ENCODE measurements at regions not wholly inside any gene's neighbourhood (a gene's known extent, or its start where the extent isn't known, plus 50 kb on each side); places are given as distances from the start of the nearest gene placed in this dataset.

DNA sequence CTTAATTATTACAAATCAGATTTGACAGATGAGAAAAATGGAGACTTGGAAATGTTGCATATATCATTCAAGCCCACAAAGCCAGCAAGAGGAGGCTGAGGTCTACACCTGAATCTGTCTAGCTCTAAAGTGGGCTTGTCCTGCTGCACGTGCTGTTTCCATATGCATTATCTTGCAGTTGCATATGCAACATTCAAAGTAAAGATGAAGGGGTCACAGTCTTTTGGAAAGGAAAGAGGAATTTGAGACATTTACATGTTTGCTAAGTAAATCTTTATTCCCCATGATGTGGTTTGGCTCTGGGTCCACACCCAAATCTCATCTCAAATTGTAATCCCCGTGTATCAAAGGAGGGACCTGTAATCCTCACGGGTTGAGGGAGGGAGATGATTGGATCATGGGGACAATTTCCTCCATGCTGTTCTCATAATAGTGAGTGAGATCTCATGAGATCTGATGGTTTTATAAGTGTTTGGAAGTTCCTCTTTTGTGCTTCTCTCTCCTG is 98.3 kb downstream of the BACH1 start:
- Mint-ChIP-seq H3K27me3 (no peaks in the 10 kb centered on the region), H3K36me3 (peaks cover 34% of the 10 kb centered on the region), H3K9me3 (peaks cover 9% of the 10 kb centered on the region), H3K4me3 (no peak overlapping the region), H3K4me1 (no peaks in the 10 kb centered on the region), H3K27ac (no peak overlapping the region)
- no peak for DNase-seq

DNA sequence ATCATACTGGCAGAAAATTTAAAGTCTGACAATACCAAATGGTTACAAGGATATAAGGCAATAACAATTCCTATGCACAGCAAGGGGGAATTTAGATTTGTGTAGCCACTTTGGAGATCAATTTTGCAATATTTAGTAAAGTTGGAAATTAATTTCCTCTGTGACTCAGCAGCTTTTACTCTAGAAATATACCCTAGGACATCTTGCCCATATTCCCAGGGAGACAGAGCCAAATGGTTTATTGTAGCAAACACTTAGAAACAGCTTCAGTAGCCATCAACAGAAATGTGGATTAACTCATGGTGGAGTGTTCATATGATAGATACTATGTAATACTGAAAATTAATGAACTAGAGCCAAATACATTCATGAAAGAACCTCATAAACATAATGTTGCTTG is 104.6 kb downstream of the BACH1 start:
- H3K9me3 Mint-ChIP-seq, result peaks cover 9% of the 10 kb centered on the region
- H3K4me1 Mint-ChIP-seq, result no peaks in the 10 kb centered on the region
- H3K27ac Mint-ChIP-seq, result no peak overlapping the region
- no peaks in the 10 kb centered on the region for H3K27me3 Mint-ChIP-seq
- no peak for DNase-seq
- H3K4me3 Mint-ChIP-seq, result no peak overlapping the region
- peaks cover 37% of the 10 kb centered on the region for H3K36me3 Mint-ChIP-seq

DNA sequence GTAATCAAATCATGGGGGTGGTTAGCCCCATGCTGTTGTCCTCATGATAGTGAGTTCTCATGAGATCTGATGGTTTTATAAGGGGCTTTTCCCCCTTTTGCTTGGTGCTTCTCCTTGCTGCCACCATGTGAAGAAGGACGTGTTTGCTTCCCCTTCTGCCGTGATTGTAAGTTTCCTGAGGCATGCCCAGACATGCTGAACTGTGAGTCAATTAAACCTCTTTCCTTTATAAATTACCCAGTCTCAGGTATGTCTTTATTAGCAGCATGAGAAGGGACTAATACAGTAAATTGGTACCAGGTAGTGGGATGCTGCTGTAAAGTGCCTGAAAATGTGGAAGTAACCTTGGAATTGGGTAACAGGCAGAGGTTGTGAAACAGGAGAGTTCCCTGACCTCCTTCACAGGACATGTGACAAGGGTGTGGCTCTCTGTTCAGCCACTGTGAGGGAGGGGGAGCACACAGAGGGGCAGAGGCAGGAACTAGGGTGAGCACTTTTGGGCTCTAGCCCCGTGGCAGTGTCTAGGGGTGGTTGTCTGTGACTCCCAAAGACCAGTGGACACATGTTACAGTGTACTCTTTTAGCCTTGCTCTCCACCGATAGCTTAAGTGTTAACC is 105.3 kb downstream of the BACH1 start:
- H3K27me3 Mint-ChIP-seq, result no peaks in the 10 kb centered on the region
- no peak overlapping the region for H3K27ac Mint-ChIP-seq
- DNase-seq, result no peak
- H3K4me1 Mint-ChIP-seq, result no peaks in the 10 kb centered on the region
- H3K4me3 Mint-ChIP-seq, result no peak overlapping the region
- H3K36me3 Mint-ChIP-seq, result peaks cover 30% of the 10 kb centered on the region
- H3K9me3 Mint-ChIP-seq, result peaks cover 9% of the 10 kb centered on the region

DNA sequence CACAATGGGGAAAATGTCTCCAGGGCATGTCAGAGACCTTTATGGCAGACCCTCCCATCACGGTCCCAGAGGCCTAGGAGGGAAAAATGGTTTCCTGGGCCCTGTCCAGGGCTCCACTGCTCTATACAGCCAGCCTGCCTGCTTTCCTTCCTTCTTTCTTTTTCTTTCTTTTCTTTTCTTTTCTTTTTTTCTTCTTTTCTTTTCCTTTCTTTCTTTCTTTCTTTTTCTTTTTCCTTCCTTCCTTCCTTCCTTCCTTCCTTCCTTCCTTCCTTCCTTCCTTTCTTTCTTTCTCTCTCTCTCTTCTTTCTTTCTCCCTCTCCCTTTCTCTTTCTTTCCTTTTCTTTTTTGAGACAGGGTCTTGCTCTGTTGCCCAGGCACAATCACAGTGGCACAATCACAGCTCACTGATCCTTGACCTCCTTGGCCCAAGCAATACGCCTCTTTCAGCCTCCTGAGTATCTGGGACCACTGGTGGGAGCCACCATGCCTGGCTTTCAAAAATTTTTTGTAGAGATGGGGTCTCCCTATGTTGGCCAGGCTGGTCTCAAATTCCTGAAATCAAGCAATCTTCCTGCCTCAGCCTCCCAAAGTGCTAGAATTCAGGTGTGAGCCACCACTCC is 106.9 kb downstream of the BACH1 start:
- Mint-ChIP-seq H3K9me3 (peaks cover 2% of the 10 kb centered on the region), H3K4me3 (no peak overlapping the region), H3K27me3 (no peaks in the 10 kb centered on the region), H3K27ac (no peak overlapping the region), H3K4me1 (no peaks in the 10 kb centered on the region), H3K36me3 (peaks cover 15% of the 10 kb centered on the region)
- no peak for DNase-seq

DNA sequence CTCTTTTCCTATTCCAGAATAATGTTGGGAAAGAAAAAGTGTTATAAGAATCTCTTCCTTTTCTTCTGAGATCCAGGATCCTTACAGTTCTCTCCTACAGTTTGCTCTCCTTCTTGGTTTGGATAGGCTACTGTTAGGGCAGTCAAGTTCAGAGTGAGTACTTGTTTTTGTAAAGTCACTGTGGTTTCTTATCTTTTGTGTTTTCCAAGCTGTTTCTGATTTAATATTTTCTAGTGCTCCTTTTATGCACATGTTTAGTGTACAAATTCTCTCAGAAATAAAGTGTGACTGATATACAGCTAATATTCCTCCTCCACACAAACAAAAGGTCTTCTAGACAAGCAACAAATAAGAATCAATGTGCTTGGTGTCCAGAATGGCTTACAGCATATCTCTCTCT is 107.7 kb downstream of the BACH1 start:
- H3K36me3 Mint-ChIP-seq, result peaks cover 13% of the 10 kb centered on the region
- H3K27me3 Mint-ChIP-seq, result no peaks in the 10 kb centered on the region
- no peak for DNase-seq
- H3K4me1 Mint-ChIP-seq, result no peaks in the 10 kb centered on the region
- H3K4me3 Mint-ChIP-seq, result no peak overlapping the region
- no peak overlapping the region for H3K27ac Mint-ChIP-seq
- peaks cover 2% of the 10 kb centered on the region for H3K9me3 Mint-ChIP-seq

DNA sequence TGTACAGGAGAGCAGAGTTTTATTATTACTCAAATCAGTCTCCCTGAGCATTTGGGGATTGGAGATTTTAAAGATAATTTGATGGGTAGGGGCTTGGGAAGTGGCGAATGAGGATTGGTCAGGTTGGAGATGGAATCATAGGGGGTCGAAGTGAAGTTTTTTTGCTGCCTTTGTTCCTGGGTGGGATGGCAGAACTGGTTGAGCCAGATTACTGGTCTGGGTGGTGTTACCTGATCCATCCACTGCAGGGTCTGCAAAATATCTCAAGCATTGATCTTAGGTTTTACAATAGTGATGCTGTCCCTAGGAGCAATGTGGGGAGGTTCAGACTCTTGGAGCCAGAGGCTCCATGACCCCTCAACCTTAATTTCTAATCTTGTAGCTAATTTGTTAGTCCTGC is 108.8 kb downstream of the BACH1 start:
- H3K27me3 Mint-ChIP-seq, result no peaks in the 10 kb centered on the region
- no peak overlapping the region for H3K27ac Mint-ChIP-seq
- peaks cover 2% of the 10 kb centered on the region for H3K9me3 Mint-ChIP-seq
- DNase-seq, result no peak
- H3K4me3 Mint-ChIP-seq, result no peak overlapping the region
- H3K36me3 Mint-ChIP-seq, result peaks cover 11% of the 10 kb centered on the region
- no peaks in the 10 kb centered on the region for H3K4me1 Mint-ChIP-seq

DNA sequence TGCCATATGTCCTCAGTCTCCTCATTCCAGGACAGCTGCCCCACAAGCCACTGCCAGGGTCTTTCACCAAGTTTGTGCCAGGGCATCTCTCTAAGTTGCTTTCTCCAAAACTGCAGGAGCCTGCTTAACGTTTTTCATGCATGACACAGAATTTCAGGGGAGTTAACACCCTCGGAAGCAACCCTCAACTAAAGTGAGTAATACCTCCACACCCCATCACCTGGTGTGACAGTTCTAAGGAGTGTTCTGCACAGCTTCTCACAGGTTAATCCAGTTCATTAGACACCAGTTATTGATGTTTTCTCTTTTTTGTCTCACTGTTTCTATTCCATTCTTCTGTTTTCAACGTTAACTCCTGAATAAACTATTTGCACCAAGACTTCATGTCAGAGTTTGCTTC is 115.0 kb downstream of the BACH1 start:
- Mint-ChIP-seq H3K27me3 (no peaks in the 10 kb centered on the region), H3K9me3 (no peaks in the 10 kb centered on the region), H3K36me3 (peaks cover 18% of the 10 kb centered on the region), H3K4me1 (peaks cover 2% of the 10 kb centered on the region), H3K27ac (no peak overlapping the region), H3K4me3 (no peak overlapping the region)
- DNase-seq, result no peak

DNA sequence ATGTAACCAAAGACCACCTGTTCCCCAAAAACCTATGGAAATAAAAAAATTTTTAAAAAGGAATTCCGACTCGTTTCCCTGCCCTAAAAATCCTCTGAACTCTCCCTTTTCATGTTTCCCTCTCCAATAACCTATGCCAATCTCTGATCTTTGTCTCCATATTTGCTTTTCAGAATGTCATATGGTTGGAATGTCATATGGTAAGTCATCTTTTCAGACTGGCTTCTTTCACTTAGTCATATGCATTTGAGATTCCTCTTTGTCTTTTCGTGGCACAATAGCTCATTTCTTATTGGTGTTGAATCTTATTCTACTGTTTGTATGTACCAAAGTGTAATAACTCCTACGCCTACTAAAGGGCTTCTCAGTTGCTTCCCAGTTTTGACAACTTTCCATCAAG is 117.5 kb downstream of the BACH1 start:
- Mint-ChIP-seq H3K36me3 (peaks cover 18% of the 10 kb centered on the region), H3K27me3 (no peaks in the 10 kb centered on the region), H3K9me3 (no peaks in the 10 kb centered on the region), H3K27ac (no peak overlapping the region), H3K4me1 (peaks cover 8% of the 10 kb centered on the region), H3K4me3 (no peak overlapping the region)
- DNase-seq, result no peak

DNA sequence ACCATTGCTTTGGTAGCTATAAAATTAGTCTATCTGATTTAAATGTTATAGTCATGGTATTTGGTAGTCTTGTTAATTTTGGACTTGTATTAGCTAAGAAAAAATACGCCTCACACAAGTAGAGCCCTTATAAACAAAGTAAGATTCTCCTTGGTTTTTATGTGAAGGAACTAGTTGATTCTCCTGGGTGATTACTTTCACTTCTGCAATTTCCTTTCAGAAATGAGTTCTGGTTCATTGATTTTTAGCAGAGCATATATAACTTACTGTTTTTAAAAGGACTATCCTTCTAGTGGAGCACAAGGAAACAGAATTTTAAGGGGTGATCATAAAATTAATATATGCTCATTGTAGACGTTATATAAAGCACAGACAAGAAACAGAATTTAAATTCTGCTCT is 120.1 kb downstream of the BACH1 start:
- H3K27ac Mint-ChIP-seq, result no peak overlapping the region
- peaks cover 11% of the 10 kb centered on the region for H3K4me1 Mint-ChIP-seq
- no peaks in the 10 kb centered on the region for H3K9me3 Mint-ChIP-seq
- H3K27me3 Mint-ChIP-seq, result no peaks in the 10 kb centered on the region
- no peak overlapping the region for H3K4me3 Mint-ChIP-seq
- peaks cover 17% of the 10 kb centered on the region for H3K36me3 Mint-ChIP-seq
- no peak for DNase-seq

DNA sequence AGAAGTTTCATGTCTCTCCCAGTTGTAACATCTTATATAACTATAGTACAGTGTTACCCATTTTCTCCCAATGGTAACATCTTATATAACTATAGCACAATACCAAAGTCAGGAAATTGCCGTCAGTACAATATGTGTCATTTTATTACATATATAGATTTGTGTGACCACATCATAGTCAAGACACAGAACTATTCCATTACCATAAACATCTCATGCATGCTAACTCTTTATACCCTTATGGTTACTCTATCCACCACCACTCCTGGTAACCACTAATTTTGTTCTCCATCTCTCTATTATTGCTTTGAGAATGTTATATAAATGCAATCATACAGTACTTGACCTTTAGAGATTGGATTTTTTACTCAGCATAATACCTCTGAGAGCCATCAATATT is 120.7 kb downstream of the BACH1 start:
- no peaks in the 10 kb centered on the region for H3K27me3 Mint-ChIP-seq
- H3K9me3 Mint-ChIP-seq, result no peaks in the 10 kb centered on the region
- peaks cover 14% of the 10 kb centered on the region for H3K36me3 Mint-ChIP-seq
- DNase-seq, result no peak
- no peak overlapping the region for H3K4me3 Mint-ChIP-seq
- peak overlapping the region; percentile 14 for H3K27ac Mint-ChIP-seq
- H3K4me1 Mint-ChIP-seq, result peaks cover 11% of the 10 kb centered on the region

DNA sequence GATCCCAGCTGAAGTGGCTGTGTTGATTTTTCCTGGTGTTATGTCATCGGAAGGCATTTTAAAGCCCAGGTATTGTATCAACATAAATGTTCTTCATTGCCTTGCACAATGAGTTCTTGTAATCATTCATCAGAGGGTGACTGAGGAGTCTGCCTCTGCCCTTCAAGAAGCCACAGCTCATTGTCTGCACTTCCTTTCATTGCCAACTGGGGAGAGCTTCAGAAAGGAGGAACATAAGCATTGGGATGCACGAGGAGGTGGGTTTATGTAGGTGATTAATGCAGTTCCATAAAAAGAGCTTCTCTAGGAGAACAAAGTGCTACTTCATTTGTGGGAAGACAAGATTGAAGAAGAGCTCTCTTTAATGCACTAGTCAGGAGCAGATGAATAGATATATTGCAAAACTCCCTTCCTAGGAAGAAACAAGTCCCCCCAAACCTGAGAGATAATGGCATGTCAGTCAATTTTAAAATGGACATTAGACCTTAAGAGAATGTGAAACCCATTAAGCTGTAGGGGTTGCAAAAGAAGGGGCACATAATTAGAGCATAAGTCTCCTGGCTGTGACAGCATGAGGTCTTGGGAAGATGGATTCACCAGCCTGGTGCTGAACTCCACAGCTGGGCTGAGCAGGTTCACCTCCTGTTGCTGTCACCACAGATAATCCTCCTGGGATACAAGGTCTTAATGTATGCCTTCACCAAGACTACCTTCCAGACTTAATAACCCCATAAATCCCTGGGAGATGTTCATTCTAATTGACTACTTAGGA is 124.6 kb downstream of the BACH1 start:
- Mint-ChIP-seq H3K9me3 (no peaks in the 10 kb centered on the region), H3K36me3 (peaks cover 5% of the 10 kb centered on the region), H3K4me3 (no peak overlapping the region), H3K27ac (no peak overlapping the region), H3K27me3 (no peaks in the 10 kb centered on the region), H3K4me1 (peaks cover 10% of the 10 kb centered on the region)
- no peak for DNase-seq

DNA sequence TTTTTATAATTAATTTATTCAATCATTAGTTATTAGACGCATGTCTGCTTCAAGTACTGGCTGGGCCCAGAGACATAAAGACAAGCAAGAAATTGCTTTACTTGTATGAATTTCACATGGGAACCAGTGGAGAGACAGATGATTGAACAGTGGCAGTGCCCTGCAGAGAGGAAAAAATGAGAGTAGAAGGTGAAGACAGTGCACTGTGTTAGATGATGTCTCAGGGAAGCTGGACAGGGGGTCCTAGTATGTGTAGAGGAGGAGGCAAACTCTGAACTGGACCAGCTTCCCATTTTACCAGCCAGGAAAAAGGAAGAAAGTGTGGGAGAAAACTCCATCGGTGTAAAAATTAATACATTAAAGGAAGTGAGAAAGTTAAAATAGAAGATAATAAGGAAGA is 126.0 kb downstream of the BACH1 start:
- Mint-ChIP-seq H3K27ac (no peak overlapping the region), H3K4me3 (no peak overlapping the region), H3K36me3 (peaks cover 5% of the 10 kb centered on the region), H3K27me3 (no peaks in the 10 kb centered on the region), H3K9me3 (no peaks in the 10 kb centered on the region), H3K4me1 (peaks cover 2% of the 10 kb centered on the region)
- no peak for DNase-seq

DNA sequence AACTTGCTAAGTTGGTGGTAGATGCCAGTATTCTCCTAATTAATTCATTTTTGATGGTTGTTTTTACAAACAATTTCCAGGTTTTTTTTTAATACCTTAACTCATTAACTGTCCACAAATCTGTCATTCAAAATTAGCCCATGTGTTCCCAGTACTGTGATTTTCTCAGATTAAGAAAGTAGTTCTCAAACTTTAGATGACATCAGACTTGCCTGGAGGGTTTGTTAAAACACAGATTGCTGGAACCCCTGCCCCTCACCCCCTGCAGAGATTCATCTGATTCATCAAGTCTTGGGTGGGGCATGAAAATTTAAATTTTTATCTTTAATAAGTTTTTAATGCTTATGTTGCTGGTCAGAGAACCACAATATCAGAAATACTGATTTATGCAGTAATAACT is 130.5 kb downstream of the BACH1 start:
- H3K4me1 Mint-ChIP-seq, result peaks cover 5% of the 10 kb centered on the region
- no peak overlapping the region for H3K27ac Mint-ChIP-seq
- no peak for DNase-seq
- H3K27me3 Mint-ChIP-seq, result no peaks in the 10 kb centered on the region
- H3K9me3 Mint-ChIP-seq, result no peaks in the 10 kb centered on the region
- peaks cover 2% of the 10 kb centered on the region for H3K36me3 Mint-ChIP-seq
- H3K4me3 Mint-ChIP-seq, result no peak overlapping the region

DNA sequence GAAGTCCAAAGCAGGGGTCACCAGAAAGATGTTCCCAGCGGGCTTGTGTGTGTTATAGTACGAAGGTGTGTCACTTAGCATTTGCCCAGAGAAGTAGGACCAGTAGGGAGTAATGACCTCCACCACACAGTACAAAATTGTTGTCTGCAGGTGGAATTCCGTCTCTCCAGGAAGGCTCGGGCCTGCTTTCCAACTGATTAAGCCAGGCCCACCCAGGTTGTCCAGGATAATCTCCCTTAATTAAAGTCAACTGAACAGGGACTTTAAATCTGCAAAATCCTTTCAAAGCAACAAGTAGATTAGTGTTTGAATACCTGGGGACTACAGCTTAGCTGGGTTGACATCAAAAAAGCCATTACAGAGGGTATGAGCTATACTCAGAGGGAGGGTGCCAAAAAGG is 131.3 kb downstream of the BACH1 start:
- no peaks in the 10 kb centered on the region for H3K9me3 Mint-ChIP-seq
- H3K4me1 Mint-ChIP-seq, result peaks cover 11% of the 10 kb centered on the region
- H3K4me3 Mint-ChIP-seq, result no peak overlapping the region
- DNase-seq, result no peak
- H3K27ac Mint-ChIP-seq, result no peak overlapping the region
- no peaks in the 10 kb centered on the region for H3K27me3 Mint-ChIP-seq
- peaks cover 7% of the 10 kb centered on the region for H3K36me3 Mint-ChIP-seq

DNA sequence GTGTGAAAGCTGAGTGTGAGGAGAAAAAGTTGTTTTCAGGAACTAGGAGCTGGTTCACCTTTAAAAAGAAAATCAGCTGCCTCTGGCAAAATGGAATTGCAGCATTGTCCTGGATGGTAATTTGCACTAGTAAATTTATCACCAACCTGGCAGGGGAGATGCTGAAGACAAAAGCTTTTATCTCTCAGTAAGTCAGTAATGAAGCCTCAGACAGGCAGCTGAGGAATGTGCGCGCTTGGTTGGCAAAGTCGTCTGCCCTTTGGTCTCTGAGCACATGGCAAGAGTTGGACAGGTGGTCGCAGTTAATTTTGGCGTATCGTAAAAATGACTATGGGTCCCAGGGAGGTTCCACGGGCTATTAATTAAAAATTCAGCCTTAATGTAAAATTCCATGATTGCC is 131.9 kb downstream of the BACH1 start:
- Mint-ChIP-seq H3K36me3 (peaks cover 8% of the 10 kb centered on the region), H3K4me1 (peaks cover 11% of the 10 kb centered on the region), H3K27ac (no peak overlapping the region), H3K27me3 (no peaks in the 10 kb centered on the region), H3K9me3 (no peaks in the 10 kb centered on the region), H3K4me3 (no peak overlapping the region)
- DNase-seq, result no peak

DNA sequence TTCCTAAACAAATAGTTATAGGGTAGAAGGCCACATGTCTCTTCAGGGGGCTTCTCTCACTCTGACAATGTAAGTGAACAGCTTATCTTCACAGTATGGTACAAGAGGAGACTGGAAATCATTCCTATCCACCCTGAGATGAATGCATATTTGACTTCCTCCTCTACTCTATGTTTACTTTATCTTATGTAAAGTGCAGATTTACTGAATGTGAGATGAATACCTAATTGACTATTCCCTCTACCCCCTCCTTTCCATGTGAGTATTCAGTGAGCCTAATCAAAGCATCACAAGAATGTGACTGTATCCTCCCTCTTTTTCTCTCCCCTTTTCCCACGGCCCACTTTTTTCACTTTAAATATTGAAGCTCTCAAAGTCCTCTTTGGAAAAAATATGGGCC is 132.5 kb downstream of the BACH1 start:
- DNase-seq, result no peak
- peaks cover 12% of the 10 kb centered on the region for H3K36me3 Mint-ChIP-seq
- no peak overlapping the region for H3K4me3 Mint-ChIP-seq
- H3K4me1 Mint-ChIP-seq, result peaks cover 17% of the 10 kb centered on the region
- no peaks in the 10 kb centered on the region for H3K27me3 Mint-ChIP-seq
- H3K27ac Mint-ChIP-seq, result no peak overlapping the region
- peaks cover 2% of the 10 kb centered on the region for H3K9me3 Mint-ChIP-seq
